Fibroblast of lung (primary cell): ENCODE measurements at regions not wholly inside any gene's neighbourhood (a gene's known extent, or its start where the extent isn't known, plus 50 kb on each side); places are given as distances from the start of the nearest gene placed in this dataset.

Experiments
- EZH2 ChIP-seq: IDR thresholded peaks from 2 replicates; pipeline ENCODE4 v1.5.1; 2012; ENCODE audit warnings: low read length, control low read depth, mild to moderate bottlenecking; ENCODE audit errors: missing control alignments
- TF ChIP-seq, protein P1 (sequence below), 2 donors: IDR thresholded peaks in 1 of 2; conservative IDR thresholded peaks in 1 of 2; 1 replicate in 1 of 2; 2 replicates in 1 of 2; pipeline ENCODE4 v1.5.1; 2011 to 2012; ENCODE audit warnings: low read length in 2 of 2, control low read depth in 1 of 2, inconsistent platforms in 1 of 2, low read depth in 1 of 2, mild to moderate bottlenecking in 1 of 2

DNA sequence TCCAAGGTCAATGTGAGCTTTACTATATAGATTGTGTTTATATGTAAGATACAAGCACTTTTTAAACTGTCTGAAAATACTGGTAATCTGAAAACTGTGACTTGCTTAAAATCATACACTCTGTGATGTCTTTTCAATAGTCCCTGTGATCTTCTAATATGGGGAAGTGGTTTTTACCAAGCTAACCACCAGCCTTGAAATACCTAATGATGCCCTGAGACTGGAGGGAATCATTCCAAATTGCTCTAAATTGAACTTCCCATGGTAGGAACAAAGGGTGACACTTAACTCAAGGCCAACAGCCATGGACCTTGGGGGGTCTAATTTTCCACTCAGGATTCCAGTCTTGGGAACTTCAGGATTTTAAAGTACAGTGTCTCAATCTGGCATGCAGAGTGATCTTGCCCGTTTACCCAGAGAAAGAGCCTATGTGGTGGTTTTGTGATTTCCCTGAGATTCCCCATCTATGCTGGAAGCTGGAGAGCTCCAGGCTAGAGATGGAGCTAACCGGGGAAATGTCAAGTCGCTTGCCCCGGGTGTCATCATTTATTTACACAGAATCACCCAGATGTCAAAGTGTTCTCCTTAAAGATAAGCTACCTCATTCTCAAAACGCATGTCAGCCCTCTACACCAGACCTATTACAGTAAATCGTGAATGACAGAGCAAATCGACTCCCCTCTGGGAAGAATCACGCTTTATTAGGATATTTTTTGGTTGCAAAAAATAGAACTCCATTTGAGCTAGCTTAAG lies 198.5 kb downstream of the SP3 start:
- TF ChIP-seq, protein P1, sequence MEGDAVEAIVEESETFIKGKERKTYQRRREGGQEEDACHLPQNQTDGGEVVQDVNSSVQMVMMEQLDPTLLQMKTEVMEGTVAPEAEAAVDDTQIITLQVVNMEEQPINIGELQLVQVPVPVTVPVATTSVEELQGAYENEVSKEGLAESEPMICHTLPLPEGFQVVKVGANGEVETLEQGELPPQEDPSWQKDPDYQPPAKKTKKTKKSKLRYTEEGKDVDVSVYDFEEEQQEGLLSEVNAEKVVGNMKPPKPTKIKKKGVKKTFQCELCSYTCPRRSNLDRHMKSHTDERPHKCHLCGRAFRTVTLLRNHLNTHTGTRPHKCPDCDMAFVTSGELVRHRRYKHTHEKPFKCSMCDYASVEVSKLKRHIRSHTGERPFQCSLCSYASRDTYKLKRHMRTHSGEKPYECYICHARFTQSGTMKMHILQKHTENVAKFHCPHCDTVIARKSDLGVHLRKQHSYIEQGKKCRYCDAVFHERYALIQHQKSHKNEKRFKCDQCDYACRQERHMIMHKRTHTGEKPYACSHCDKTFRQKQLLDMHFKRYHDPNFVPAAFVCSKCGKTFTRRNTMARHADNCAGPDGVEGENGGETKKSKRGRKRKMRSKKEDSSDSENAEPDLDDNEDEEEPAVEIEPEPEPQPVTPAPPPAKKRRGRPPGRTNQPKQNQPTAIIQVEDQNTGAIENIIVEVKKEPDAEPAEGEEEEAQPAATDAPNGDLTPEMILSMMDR (conservative IDR thresholded peaks at IDR 0.05 in 1 of 2, IDR thresholded peaks at IDR 0.05 in 1 of 2; ENCODE audit: low read depth in 1 of 2, low read length in 2 of 2) = no peak
- no peak for TF ChIP-seq EZH2
